ENCODE measurements at regions not wholly inside any gene's neighbourhood (a gene's known extent, or its start where the extent isn't known, plus 50 kb on each side); places are given as distances from the start of the nearest gene placed in this dataset.

DNA sequence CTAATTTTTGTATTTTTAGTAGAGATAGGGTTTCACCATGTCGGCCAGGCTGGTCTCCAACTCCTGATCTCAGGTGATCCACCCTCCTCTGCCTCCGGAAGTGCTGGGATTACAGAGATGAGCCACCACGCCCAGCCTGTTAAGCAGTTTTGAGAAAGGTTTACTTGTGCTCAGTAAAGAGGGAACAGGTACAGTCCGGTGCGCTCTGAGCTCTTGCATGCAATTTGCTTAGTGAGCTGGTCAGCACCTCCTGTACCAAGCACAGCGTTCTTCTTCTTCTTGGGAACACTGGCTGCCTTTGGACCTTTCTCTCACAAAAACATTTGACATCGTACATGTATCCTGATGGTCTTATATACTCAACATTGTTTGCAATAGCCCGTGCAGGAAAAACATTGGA is 118.3 kb downstream of the AKR1D1 start:
- TF ChIP-seq POLR2A (IDR thresholded peaks at IDR 0.05; ENCODE audit: low read depth, low read length) (no peak), SMC3 (IDR thresholded peaks at IDR 0.05; ENCODE audit: low read depth, low read length) (no peak), NFE2L2 (IDR thresholded peaks at IDR 0.05; ENCODE audit: low read depth, low read length) (no peak), MAFK (IDR thresholded peaks at IDR 0.05; ENCODE audit: low read depth, low read length) (no peak), RFX5 (IDR thresholded peaks at IDR 0.05; ENCODE audit: low read depth, low read length) (no peak), MAZ (IDR thresholded peaks at IDR 0.05; ENCODE audit: borderline replicate concordance, low read depth, low read length) (no peak), MXI1 (IDR thresholded peaks at IDR 0.05; ENCODE audit: borderline replicate concordance, low read depth, low read length) (no peak), RAD21 (IDR thresholded peaks at IDR 0.05; ENCODE audit: low read length) (no peak), RCOR1 (IDR thresholded peaks at IDR 0.05; ENCODE audit: insufficient replicate concordance, low read length) (no peak)
- TF ChIP-seq, protein P1, sequence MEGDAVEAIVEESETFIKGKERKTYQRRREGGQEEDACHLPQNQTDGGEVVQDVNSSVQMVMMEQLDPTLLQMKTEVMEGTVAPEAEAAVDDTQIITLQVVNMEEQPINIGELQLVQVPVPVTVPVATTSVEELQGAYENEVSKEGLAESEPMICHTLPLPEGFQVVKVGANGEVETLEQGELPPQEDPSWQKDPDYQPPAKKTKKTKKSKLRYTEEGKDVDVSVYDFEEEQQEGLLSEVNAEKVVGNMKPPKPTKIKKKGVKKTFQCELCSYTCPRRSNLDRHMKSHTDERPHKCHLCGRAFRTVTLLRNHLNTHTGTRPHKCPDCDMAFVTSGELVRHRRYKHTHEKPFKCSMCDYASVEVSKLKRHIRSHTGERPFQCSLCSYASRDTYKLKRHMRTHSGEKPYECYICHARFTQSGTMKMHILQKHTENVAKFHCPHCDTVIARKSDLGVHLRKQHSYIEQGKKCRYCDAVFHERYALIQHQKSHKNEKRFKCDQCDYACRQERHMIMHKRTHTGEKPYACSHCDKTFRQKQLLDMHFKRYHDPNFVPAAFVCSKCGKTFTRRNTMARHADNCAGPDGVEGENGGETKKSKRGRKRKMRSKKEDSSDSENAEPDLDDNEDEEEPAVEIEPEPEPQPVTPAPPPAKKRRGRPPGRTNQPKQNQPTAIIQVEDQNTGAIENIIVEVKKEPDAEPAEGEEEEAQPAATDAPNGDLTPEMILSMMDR (conservative IDR thresholded peaks at IDR 0.05; ENCODE audit: low read depth, low read length), result no peak
- TF ChIP-seq, protein P2, sequence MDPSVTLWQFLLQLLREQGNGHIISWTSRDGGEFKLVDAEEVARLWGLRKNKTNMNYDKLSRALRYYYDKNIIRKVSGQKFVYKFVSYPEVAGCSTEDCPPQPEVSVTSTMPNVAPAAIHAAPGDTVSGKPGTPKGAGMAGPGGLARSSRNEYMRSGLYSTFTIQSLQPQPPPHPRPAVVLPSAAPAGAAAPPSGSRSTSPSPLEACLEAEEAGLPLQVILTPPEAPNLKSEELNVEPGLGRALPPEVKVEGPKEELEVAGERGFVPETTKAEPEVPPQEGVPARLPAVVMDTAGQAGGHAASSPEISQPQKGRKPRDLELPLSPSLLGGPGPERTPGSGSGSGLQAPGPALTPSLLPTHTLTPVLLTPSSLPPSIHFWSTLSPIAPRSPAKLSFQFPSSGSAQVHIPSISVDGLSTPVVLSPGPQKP (IDR thresholded peaks at IDR 0.05; ENCODE audit: borderline replicate concordance, low read depth, low read length), result no peak
- TF ChIP-seq, protein P3, sequence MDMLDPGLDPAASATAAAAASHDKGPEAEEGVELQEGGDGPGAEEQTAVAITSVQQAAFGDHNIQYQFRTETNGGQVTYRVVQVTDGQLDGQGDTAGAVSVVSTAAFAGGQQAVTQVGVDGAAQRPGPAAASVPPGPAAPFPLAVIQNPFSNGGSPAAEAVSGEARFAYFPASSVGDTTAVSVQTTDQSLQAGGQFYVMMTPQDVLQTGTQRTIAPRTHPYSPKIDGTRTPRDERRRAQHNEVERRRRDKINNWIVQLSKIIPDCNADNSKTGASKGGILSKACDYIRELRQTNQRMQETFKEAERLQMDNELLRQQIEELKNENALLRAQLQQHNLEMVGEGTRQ (IDR thresholded peaks at IDR 0.05; ENCODE audit: low read depth, low read length), result no peak

All from IMR-90 (cell line).